ENCODE measurements at regions not wholly inside any gene's neighbourhood (a gene's known extent, or its start where the extent isn't known, plus 50 kb on each side); places are given as distances from the start of the nearest gene placed in this dataset.

- no peak for TF ChIP-seq EZH2phosphoT487 (IDR thresholded peaks at IDR 0.05; ENCODE audit: insufficient read depth, low read depth)
- no peak for TF ChIP-seq EZH2 (IDR thresholded peaks at IDR 0.05; ENCODE audit: insufficient read depth, poor library complexity, severe bottlenecking)
Measured at GRCh38 chr10:4685491-4685890, 140.5 kb upstream of the AKR1E2 start.
